ENCODE measurements at regions not wholly inside any gene's neighbourhood (a gene's known extent, or its start where the extent isn't known, plus 50 kb on each side); places are given as distances from the start of the nearest gene placed in this dataset.
A peak's percentile ranks its signal among the peaks of the same experiment; 100 is the strongest.
"Not testable (repeated sequence)": the region's sequence is repeated elsewhere in the genome, so short reads cannot be mapped to it uniquely, and the experiment has no call there.

DNA sequence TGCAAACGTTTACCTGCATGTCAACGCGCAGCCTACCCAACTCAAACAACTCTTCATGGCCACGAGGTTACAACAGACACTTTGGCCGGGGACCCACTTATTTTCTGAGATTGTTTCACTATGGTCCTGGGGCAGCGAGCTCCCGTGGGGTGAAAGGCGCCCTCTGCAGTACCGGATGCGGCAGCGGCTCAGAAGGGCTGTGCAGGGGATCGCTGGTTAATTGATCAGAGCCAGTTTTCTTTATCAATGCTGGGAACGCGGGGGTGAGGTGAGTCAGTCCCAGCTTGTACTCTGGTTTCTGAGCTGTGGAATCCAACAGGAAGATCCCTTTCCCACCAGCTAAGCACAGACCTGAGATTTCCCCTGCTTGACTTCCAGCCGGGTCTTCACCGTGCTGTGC, 366.5 kb upstream of the KLF6 start:
- no peaks in the 10 kb centered on the region for H3K4me1 Mint-ChIP-seq (ENCODE audit: low read depth)
- no peak overlapping the region for H3K4me3 Mint-ChIP-seq
- H3K36me3 Mint-ChIP-seq (ENCODE audit: low read depth): peaks cover 5% of the 10 kb centered on the region
- no peaks in the 10 kb centered on the region for H3K27me3 Mint-ChIP-seq
- H3K27ac Mint-ChIP-seq: no peak overlapping the region
- intact Hi-C loops (cut with micrococcal nuclease): no loop called here
- peaks cover 32% of the 10 kb centered on the region for H3K9me3 Mint-ChIP-seq

- peaks cover 5% of the 10 kb centered on the region for H3K36me3 Mint-ChIP-seq (ENCODE audit: low read depth)
- H3K4me1 Mint-ChIP-seq (ENCODE audit: low read depth): no peaks in the 10 kb centered on the region
- H3K9me3 Mint-ChIP-seq: peaks cover 38% of the 10 kb centered on the region
- intact Hi-C loops (cut with micrococcal nuclease): no loop called here
- H3K27me3 Mint-ChIP-seq: no peaks in the 10 kb centered on the region
- no peak overlapping the region for H3K4me3 Mint-ChIP-seq
- H3K27ac Mint-ChIP-seq: no peak overlapping the region
Measured at GRCh38 chr10:4150676-4151075, 365.7 kb upstream of the KLF6 start.

- H3K9me3 Mint-ChIP-seq: peaks cover 38% of the 10 kb centered on the region
- H3K4me3 Mint-ChIP-seq; intact Hi-C loops (cut with micrococcal nuclease); H3K27ac Mint-ChIP-seq; H3K4me1 Mint-ChIP-seq (ENCODE audit: low read depth); H3K36me3 Mint-ChIP-seq (ENCODE audit: low read depth); H3K27me3 Mint-ChIP-seq: not testable (repeated sequence)
Measured at GRCh38 chr10:4149460-4149859, 364.5 kb upstream of the KLF6 start.

DNA sequence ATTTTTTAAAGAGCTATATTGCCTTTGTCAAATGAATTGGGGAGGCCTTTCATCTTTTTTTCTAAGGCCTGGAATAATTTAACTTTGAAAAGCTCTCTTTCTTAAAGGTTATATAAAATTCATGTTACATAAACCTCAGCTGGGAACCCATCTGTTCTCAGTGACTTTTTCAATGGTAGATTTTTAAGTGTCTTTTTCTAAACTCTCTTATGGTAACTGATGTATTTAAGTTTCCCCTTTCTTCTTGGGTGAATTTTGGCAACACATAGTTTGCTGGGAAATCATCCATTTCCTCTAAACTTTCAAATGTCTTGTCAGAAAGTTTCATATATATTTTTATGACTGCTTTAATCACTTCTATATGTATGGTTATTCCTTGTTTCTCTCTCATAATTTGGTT, 362.2 kb upstream of the KLF6 start:
- Mint-ChIP-seq H3K27ac (no peak overlapping the region), H3K4me1 (ENCODE audit: low read depth) (peaks cover 7% of the 10 kb centered on the region), H3K36me3 (ENCODE audit: low read depth) (peaks cover 5% of the 10 kb centered on the region), H3K9me3 (peaks cover 38% of the 10 kb centered on the region), H3K27me3 (no peaks in the 10 kb centered on the region), H3K4me3 (no peak overlapping the region)
- intact Hi-C loops (cut with micrococcal nuclease): no loop called here

DNA sequence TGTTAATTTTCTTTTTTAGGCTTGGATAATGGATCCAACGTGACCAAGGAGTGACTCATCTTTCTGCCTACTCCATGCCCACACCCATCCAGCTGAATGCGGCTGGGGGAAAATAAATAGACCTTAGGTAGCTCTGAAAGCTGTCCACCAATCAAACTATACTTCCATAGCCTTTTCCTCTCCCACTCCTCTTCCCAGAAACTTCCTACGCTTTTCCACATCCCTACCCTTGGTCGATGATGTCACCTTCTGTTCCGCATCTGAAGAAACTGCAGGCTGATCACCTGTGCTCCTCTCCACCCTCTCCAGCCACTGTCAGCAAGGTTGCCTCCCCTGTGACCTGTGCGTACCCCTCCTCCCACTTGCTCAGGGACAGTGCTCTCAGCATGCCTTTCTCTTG, 359.8 kb upstream of the KLF6 start:
- Mint-ChIP-seq H3K4me1 (ENCODE audit: low read depth) (peaks cover 7% of the 10 kb centered on the region), H3K36me3 (ENCODE audit: low read depth) (peaks cover 5% of the 10 kb centered on the region), H3K9me3 (peaks cover 52% of the 10 kb centered on the region), H3K27ac (peak overlapping the region; percentile 12), H3K4me3 (no peak overlapping the region), H3K27me3 (no peaks in the 10 kb centered on the region)
- intact Hi-C loops (cut with micrococcal nuclease): no loop called here

DNA sequence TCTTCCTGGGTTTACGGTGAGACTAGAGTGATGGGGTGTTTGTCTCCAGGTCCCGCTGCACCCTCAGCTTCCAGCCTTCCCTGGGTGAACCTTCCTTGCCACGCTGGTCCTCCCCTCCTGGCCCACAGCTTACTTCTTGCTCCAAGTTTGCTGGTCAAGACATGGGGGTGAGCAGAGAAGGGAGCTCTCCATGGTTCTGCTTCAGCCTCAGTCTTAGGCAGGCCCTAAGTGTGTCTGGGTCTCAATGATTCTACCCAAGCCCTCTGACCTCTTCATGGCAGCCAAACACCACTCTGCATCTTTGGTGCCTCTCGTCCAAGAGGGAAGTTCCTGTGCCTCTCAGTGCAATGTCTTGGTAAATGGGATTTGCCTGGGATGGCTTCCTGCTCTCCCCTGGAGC, 356.5 kb upstream of the KLF6 start:
- Mint-ChIP-seq H3K4me1 (ENCODE audit: low read depth) (peaks cover 7% of the 10 kb centered on the region), H3K27me3 (no peaks in the 10 kb centered on the region), H3K9me3 (peaks cover 40% of the 10 kb centered on the region), H3K27ac (no peak overlapping the region), H3K36me3 (ENCODE audit: low read depth) (no peaks in the 10 kb centered on the region), H3K4me3 (no peak overlapping the region)
- intact Hi-C loops (cut with micrococcal nuclease): no loop called here

DNA sequence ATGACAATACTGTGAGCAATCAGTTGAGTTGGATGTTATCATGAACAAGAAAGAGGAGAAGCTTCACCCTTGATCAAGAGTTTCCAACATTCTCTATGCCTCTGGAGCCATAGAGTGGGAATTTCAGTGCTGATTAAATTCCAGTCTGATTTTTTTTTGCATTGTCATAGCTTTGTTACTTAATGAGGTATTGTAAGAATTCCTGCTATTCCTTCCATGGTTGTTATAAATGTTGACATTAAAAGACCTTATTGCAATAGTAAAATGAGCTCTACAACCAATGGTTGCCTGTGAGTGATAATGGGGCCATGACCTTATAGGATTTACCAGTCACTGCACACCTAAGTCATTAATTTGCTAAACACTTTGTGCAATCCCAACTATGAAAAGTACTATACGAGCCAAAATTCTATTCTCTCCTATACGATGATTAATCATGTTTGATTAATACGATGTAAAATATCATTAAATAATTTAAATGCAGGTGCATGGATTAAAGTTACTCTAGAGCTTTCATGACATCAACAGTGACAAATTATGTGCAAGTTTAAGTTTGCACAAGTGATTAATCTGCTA, 353.2 kb upstream of the KLF6 start:
- Mint-ChIP-seq H3K4me3 (no peak overlapping the region), H3K27ac (no peak overlapping the region), H3K4me1 (ENCODE audit: low read depth) (peaks cover 14% of the 10 kb centered on the region), H3K9me3 (peaks cover 48% of the 10 kb centered on the region), H3K27me3 (no peaks in the 10 kb centered on the region), H3K36me3 (ENCODE audit: low read depth) (peaks cover 11% of the 10 kb centered on the region)
- intact Hi-C loops (cut with micrococcal nuclease): no loop called here

- H3K27me3 Mint-ChIP-seq: no peaks in the 10 kb centered on the region
- H3K4me1 Mint-ChIP-seq (ENCODE audit: low read depth): peaks cover 14% of the 10 kb centered on the region
- H3K36me3 Mint-ChIP-seq (ENCODE audit: low read depth): peaks cover 11% of the 10 kb centered on the region
- intact Hi-C loops (cut with micrococcal nuclease): no loop called here
- H3K9me3 Mint-ChIP-seq: peaks cover 48% of the 10 kb centered on the region
- H3K4me3 Mint-ChIP-seq: no peak overlapping the region
- no peak overlapping the region for H3K27ac Mint-ChIP-seq
Measured at GRCh38 chr10:4137299-4137698, 352.3 kb upstream of the KLF6 start.

DNA sequence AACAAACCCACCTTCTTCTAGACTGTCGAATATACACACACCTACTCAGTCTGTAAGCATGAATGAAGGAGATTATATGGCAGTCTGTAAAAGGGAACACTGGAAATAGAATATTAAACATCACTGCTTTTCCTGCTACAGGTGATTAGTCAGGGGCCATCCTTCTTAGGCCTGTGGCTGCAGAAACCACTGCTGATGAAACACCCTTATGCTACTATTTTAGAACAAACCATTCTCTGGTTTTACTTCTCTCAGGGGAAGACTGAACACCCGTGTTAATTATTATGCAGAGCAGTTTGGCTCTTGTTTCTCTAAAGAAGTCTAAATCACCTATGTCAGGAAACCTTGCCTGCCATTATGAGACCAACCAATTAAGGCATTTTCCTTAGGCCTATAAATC, 351.1 kb upstream of the KLF6 start:
- peaks cover 37% of the 10 kb centered on the region for H3K9me3 Mint-ChIP-seq
- no peak overlapping the region for H3K4me3 Mint-ChIP-seq
- no peaks in the 10 kb centered on the region for H3K27me3 Mint-ChIP-seq
- intact Hi-C loops (cut with micrococcal nuclease): no loop called here
- H3K27ac Mint-ChIP-seq: peak overlapping the region; percentile 67
- peaks cover 14% of the 10 kb centered on the region for H3K4me1 Mint-ChIP-seq (ENCODE audit: low read depth)
- peaks cover 11% of the 10 kb centered on the region for H3K36me3 Mint-ChIP-seq (ENCODE audit: low read depth)

- H3K36me3 Mint-ChIP-seq (ENCODE audit: low read depth): peaks cover 11% of the 10 kb centered on the region
- H3K27me3 Mint-ChIP-seq: no peaks in the 10 kb centered on the region
- peaks cover 15% of the 10 kb centered on the region for H3K9me3 Mint-ChIP-seq
- no peak overlapping the region for H3K4me3 Mint-ChIP-seq
- peaks cover 14% of the 10 kb centered on the region for H3K4me1 Mint-ChIP-seq (ENCODE audit: low read depth)
- no peak overlapping the region for H3K27ac Mint-ChIP-seq
- intact Hi-C loops (cut with micrococcal nuclease): loop anchor here (1.0 to 5.0 kb wide), 5 partner anchors 44 to 665 kb away; partner anchors contain the start of gene KLF6
Measured at GRCh38 chr10:4132216-4132556, 347.2 kb upstream of the KLF6 start.

DNA sequence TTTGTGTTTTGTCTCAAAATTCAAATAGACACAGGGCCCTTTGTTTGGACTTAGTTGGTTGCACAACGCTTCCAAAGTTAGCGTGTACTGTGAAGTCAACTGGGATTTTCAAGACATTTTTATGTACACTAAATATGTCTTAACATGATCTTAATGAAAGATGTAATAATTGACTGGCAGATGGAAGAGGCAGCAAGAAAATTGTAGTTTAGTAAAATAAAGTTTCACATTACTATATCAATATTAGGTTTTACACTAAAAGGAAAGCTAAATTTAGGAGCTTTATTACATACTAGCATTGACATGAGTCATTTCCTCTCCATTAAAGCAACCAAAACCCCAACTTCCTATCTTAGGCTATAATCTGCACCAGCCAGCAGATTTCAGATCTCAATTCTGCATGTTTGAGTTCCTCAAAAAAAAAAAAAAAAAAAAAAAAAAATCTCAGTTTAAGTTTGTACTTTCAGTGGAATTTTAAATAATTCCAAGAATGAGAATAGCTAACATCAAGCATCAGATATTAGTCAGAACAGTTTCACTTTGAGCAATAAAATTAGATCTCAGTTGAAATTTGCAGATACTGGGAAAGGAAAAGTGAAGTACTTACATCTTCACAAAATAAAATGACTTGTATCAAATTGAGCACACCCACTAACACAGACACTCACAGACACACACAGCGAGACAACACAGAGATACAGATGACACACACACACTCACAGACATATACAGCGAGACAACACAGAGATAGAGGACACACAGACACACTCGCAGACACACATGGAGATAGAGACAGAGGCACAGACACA, 346.6 kb upstream of the KLF6 start:
- Mint-ChIP-seq H3K4me3 (no peak overlapping the region), H3K4me1 (ENCODE audit: low read depth) (peaks cover 18% of the 10 kb centered on the region), H3K9me3 (peaks cover 17% of the 10 kb centered on the region), H3K27me3 (no peaks in the 10 kb centered on the region), H3K36me3 (ENCODE audit: low read depth) (peaks cover 14% of the 10 kb centered on the region), H3K27ac (no peak overlapping the region)
- intact Hi-C loops (cut with micrococcal nuclease): loop anchor here (1.0 to 5.0 kb wide), 7 partner anchors 11 to 664 kb away; partner anchors contain the start of gene KLF6

GRCh38 chr10:4130685-4131084, 345.7 kb upstream of the KLF6 start:
- peaks cover 21% of the 10 kb centered on the region for H3K36me3 Mint-ChIP-seq (ENCODE audit: low read depth)
- intact Hi-C loops (cut with micrococcal nuclease): loop anchor here (1.0 to 5.0 kb wide), 6 partner anchors 10 to 663 kb away; partner anchors contain the start of gene KLF6
- peaks cover 21% of the 10 kb centered on the region for H3K4me1 Mint-ChIP-seq (ENCODE audit: low read depth)
- no peak overlapping the region for H3K4me3 Mint-ChIP-seq
- H3K9me3 Mint-ChIP-seq: peaks cover 21% of the 10 kb centered on the region
- no peak overlapping the region for H3K27ac Mint-ChIP-seq
- no peaks in the 10 kb centered on the region for H3K27me3 Mint-ChIP-seq

DNA sequence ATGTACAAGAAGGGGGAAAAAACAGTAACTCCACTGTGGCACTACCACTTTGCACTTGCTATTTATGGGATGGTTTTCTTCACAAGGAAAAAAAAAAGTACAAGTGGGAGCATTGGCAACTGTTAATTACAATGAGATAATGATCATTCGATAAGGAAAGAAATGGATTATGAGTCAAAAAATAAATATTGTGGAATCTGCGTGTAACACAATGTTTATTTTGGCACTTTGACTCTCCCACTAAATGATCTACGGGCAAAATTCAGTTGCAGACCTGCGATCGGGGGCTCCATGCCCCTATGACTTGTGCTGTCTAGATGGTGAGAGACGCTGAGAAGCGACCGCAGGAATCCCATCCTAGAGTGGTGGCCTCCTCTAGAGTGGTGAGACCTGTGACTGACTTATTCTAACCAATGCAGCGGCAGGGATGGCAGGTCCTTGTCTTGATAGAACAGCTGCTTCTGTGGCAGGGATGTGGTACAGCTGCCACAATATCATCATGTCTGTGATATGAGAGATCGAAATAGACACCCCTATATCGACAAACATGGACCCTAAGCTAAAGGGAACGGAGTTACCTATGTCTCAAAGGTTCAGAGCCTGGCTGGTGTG, 345.0 kb upstream of the KLF6 start:
- no peak overlapping the region for H3K27ac Mint-ChIP-seq
- peaks cover 14% of the 10 kb centered on the region for H3K4me1 Mint-ChIP-seq (ENCODE audit: low read depth)
- H3K4me3 Mint-ChIP-seq: no peak overlapping the region
- peaks cover 24% of the 10 kb centered on the region for H3K36me3 Mint-ChIP-seq (ENCODE audit: low read depth)
- H3K27me3 Mint-ChIP-seq: no peaks in the 10 kb centered on the region
- peaks cover 18% of the 10 kb centered on the region for H3K9me3 Mint-ChIP-seq
- intact Hi-C loops (cut with micrococcal nuclease): loop anchor here (2.0 to 5.0 kb wide), 5 partner anchors 123 to 663 kb away; partner anchors contain the start of gene KLF6

- Mint-ChIP-seq H3K36me3 (ENCODE audit: low read depth) (peaks cover 21% of the 10 kb centered on the region), H3K4me3 (no peak overlapping the region), H3K4me1 (ENCODE audit: low read depth) (peaks cover 17% of the 10 kb centered on the region), H3K27me3 (no peaks in the 10 kb centered on the region), H3K27ac (no peak overlapping the region), H3K9me3 (peaks cover 16% of the 10 kb centered on the region)
- intact Hi-C loops (cut with micrococcal nuclease): no loop called here
Measured at GRCh38 chr10:4127518-4128315, 342.7 kb upstream of the KLF6 start.
